Esophagus squamous epithelium (tissue), 4 donors: ENCODE measurements at regions not wholly inside any gene's neighbourhood (a gene's known extent, or its start where the extent isn't known, plus 50 kb on each side); places are given as distances from the start of the nearest gene placed in this dataset.

ENCODE experiments used
- POLR2A ChIP-seq, 4 donors: fragments of 450-650 bp; IDR thresholded peaks; one replicate each; pipeline ENCODE4 v1.6.1; 2017; ENCODE audit warnings: antibody characterized with exemption in 4 of 4, mild to moderate bottlenecking in 4 of 4, moderate library complexity in 3 of 4
- TF ChIP-seq, protein P1 (sequence below), 6 experiments: fragments of 450-650 bp in 4 of 6; fragments of 200-600 bp in 2 of 6; sonication (generic) in 2 of 6; IDR thresholded peaks; one replicate each; pipeline ENCODE4 v1.5.1; 2016 to 2019; ENCODE audit warnings: antibody characterized with exemption in 6 of 6, mild to moderate bottlenecking in 4 of 6, moderate library complexity in 4 of 6

- TF ChIP-seq, protein P1, sequence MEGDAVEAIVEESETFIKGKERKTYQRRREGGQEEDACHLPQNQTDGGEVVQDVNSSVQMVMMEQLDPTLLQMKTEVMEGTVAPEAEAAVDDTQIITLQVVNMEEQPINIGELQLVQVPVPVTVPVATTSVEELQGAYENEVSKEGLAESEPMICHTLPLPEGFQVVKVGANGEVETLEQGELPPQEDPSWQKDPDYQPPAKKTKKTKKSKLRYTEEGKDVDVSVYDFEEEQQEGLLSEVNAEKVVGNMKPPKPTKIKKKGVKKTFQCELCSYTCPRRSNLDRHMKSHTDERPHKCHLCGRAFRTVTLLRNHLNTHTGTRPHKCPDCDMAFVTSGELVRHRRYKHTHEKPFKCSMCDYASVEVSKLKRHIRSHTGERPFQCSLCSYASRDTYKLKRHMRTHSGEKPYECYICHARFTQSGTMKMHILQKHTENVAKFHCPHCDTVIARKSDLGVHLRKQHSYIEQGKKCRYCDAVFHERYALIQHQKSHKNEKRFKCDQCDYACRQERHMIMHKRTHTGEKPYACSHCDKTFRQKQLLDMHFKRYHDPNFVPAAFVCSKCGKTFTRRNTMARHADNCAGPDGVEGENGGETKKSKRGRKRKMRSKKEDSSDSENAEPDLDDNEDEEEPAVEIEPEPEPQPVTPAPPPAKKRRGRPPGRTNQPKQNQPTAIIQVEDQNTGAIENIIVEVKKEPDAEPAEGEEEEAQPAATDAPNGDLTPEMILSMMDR (IDR thresholded peaks at IDR 0.05), result no peak
- no peak for TF ChIP-seq POLR2A (IDR thresholded peaks at IDR 0.05)
These were observed 423.1 kb downstream of the TEX13C start for GRCh38 chrX:125742811-125743210.
